GM18907 (cell line): ENCODE measurements at regions not wholly inside any gene's neighbourhood (a gene's known extent, or its start where the extent isn't known, plus 50 kb on each side); places are given as distances from the start of the nearest gene placed in this dataset.

ENCODE experiments used
- ATAC-seq: cut with Tn5 transposase; IDR thresholded peaks from one replicate; pipeline ENCODE4 v1.9.1; 2021; ENCODE audit warnings: mild to moderate bottlenecking, moderate library complexity; ENCODE audit not compliant: unreplicated experiment

GRCh38 chr5:2125171-2125900 lies 242.6 kb upstream of the IRX4 start:
- no peak for ATAC-seq

- no peak for ATAC-seq
Observed at GRCh38 chr5:2124434-2125170, 241.9 kb upstream of the IRX4 start.

DNA sequence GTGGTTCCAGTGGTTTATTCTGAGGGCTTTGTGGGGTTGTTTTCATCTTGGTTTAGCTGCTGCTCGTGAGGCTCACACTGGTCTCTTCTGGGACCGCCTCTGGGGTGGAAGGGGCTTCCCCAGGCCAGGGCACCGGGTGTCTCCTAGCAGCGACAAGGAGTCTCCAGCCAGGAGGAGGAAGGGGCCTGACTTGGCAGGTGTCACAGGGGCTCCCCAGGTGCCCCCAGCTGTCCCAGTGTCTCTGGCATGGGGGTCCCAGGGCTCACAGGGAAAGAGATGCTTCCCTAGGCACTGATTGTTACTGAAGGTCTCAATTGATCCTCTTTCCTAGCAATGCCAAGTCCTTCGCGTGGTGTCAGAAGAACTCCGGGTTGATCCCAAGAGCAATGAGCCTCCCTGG lies 241.1 kb upstream of the IRX4 start:
- no peak for ATAC-seq

- no peak for ATAC-seq
Observed at GRCh38 chr5:2120361-2120760, 237.6 kb upstream of the IRX4 start.

- ATAC-seq: no peak
Observed at GRCh38 chr5:2119573-2119972, 236.8 kb upstream of the IRX4 start.

GRCh38 chr5:2113348-2114131 lies 230.8 kb upstream of the IRX4 start:
- ATAC-seq: no peak

- ATAC-seq: no peak
Observed at GRCh38 chr5:2112173-2113025, 229.7 kb upstream of the IRX4 start.

DNA sequence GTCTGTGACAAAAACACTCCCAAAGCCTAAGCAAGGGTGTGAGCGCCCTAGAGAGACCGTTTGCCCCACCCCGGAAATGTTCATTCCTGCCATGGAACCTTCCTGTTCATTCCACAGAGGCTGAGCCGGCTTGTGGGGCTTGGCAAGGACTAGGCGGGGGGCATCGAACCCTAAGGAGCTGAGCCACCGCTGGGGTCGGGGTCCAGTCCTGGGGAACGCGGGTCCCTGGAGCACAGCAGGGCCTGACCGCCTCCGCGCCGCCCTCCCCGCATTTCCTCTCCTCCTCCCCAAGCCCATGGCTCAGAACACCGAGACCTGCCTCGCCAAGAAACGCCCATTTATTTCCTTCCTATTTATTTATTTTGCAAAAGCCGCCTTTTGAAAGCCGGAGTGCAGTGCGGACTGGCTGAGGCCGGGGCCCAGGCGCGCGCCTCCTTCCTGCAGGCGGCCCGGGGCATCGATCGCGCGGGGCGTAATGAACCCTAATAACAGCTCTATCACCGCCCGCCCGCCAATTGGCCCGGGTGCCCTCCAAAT lies 228.9 kb upstream of the IRX4 start:
- no peak for ATAC-seq

GRCh38 chr5:2110934-2111462 lies 228.3 kb upstream of the IRX4 start:
- no peak for ATAC-seq

DNA sequence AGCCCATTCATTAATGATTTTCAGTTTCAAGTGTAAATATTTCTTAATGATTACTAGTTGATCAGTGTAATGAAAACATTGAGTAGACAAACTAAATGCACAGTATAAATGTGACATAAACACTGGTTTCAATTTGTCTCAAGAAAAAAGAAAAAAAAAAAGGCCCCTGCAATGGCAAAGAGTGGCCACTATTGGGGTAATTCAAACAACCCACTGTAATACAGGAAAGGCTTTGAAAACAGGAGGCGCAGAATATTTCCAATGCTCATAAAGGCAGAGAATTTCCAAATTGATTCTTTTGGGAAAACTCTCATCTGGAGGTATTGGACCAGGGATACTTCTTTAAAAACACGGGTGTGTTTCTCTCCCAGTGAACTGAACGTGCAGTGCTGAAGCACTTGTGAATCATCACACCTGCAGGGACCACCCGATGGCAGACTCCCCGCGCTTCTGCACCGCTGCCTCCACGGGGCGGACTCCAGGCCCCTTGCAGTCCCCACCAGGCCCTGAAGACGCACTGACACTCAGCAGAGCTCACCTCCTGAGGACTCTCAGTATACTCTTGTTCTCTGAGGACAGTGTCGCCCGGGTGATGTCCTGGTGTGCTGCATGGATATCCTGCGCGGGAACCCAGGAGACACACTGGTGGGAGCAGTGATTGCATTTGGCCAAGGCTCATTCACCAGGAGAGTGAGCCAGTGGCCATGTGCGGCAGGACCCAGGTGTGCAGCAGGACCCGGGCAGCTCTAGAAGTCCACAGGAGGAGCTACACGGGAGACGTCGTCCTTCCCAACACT lies 227.6 kb upstream of the IRX4 start:
- ATAC-seq: no peak

- no peak for ATAC-seq
Observed at GRCh38 chr5:2109566-2109965, 226.8 kb upstream of the IRX4 start.

- ATAC-seq: no peak
Observed at GRCh38 chr5:2106721-2107120, 224.0 kb upstream of the IRX4 start.

DNA sequence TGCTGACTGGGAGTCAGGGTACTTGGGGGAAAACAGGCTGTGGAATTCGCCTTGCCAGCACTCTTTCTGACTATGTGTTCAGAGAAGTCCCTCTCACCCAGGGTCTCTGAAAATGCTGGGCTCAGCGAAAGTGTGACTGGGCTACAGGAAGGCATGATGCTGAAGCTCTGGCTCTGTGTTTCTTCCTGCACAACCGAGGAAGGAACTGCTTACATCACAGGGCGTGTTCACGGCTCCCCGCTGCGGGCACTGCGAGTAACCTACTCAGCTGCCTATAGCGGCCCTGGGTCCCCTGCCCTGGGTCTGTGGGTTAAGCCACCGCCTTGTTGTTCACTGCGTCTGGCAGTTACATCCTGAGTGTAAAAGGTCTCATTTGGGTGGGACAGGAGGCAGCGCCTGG lies 222.4 kb upstream of the IRX4 start:
- no peak for ATAC-seq

DNA sequence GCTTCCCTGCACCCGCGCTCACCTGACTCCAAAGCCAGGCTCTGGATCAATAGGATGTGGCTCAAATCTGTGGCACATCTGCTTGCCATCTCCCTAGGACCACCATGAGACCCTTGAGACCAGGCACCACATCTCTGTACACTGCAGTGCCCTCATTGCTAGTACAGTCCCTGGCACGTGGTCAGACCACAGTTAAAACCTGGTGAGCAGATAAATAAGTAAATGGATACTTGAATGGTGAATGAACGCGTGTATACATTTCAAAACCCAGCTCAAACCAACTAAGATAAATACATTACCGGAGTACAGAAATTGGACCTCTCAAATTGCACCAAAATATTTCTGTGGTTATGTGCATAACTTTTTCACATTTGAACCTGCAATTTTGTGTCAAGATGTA lies 221.2 kb upstream of the IRX4 start:
- ATAC-seq: no peak

- no peak for ATAC-seq
Observed at GRCh38 chr5:2102819-2103776, 220.4 kb upstream of the IRX4 start.

DNA sequence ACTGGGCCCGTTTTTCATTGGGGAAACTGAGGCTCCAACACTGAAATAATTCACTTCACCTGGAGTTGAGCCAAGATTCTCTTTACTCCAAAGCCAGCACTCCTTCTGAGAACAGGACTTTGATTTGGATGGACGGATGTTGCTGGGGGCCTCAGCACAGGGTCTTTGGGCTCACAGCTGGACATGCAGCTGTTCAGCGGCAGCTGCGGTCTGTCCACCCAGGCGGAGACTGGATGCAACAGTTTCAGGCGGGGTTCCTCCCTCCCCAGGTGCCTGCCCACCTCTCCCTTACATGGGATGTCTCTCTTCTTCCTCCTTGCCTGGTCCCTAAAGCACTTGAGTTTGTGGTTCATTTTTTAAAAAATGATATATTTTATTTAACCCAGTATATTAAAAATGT lies 219.0 kb upstream of the IRX4 start:
- ATAC-seq: no peak

DNA sequence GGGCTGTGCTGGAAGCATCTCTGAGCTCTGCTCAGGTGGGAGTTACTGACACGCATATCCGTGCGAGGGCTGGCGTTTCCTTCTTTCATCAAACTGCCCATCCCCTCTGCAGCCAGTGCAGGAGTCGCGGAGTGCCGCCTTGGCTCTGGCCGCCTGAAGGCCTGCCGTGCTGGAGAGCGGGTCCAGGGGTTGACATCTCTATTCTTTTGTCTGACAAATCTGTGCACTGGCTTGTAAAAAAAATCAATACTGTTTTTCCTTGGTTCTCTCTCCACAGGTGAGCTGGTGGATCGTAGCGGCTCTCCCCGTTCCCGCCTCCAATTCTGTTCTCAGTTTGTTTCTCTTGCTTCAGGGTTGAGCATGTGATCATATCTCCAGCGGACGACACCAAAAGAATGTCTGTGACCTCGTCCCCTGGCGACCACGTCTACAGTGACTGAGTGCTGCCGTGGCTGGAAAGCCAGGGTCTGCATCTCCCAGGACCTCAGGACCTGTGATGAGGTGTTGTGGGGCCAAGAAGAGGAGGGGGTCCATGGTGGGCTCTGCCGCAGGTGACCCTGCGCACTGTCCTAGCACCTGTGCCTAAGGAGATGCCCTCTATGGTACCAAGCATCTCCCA lies 214.3 kb upstream of the IRX4 start:
- no peak for ATAC-seq

- no peak for ATAC-seq
Observed at GRCh38 chr5:2095011-2095410, 212.3 kb upstream of the IRX4 start.
